GM19193 (cell line): ENCODE measurements at regions not wholly inside any gene's neighbourhood (a gene's known extent, or its start where the extent isn't known, plus 50 kb on each side); places are given as distances from the start of the nearest gene placed in this dataset.

Experiments
- POLR2A ChIP-seq: IDR thresholded peaks from 4 replicates; pipeline ENCODE4 v1.6.1; 2011; ENCODE audit not compliant: insufficient read depth, insufficient read length; ENCODE audit errors: extremely low read depth

DNA sequence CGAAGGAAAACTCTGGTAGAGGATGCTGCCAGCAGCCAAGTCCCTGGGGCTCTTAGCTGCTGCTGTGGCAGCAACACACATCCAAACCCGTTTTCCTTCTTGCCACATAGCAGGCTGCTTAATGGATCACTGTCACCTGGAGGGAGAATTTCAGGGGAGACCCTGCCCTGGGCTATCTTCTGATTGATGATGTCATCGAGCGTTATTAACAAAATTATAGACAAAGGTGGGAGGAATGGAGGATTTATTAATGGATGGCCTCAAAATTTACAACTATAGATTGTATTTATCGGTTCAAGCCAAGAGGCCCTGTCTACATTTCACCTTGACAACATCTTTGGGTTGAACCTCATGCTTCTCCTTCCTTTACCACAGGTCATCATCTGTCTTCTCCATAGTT, 120.8 kb upstream of the PZP start:
- no peak for TF ChIP-seq POLR2A

DNA sequence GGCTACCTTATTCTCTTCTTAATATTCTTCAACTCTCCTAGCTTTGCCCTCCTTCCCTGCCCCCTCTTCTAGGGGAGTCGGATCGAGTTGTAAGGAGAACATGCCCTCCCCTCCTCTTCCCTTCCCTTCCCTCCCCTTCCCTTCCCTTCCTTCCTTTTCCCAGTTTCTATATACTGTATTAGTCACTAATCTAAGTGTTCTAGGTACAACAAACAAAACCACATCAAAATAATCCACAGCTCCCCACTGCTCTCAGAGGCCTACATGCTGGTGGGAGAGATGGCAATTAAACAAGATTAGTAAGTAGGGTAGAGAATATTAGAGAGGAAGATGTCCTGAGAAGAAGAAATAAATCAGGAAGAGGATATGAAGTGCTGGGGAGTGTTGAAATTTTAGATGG, 119.9 kb upstream of the PZP start:
- no peak for TF ChIP-seq POLR2A

DNA sequence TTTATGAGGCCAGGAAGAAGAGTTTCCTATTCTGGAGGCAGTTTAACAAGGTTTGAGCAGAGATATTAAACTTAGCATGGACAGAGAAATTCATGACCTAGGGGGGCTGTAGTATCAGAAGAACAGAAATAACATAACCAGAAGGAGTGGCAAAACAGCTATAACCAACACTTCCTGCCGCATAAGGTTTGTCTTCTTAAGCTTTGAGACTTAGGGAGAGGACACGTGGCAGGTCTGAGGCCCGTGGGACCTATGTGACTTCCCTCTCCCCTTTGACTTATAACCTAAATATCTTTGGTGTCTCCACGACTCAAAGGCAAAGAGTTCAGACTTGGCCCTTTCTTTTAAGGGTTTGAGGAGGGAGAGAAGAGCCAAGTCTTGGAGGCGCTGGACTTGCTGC, 119.1 kb upstream of the PZP start:
- no peak for TF ChIP-seq POLR2A

DNA sequence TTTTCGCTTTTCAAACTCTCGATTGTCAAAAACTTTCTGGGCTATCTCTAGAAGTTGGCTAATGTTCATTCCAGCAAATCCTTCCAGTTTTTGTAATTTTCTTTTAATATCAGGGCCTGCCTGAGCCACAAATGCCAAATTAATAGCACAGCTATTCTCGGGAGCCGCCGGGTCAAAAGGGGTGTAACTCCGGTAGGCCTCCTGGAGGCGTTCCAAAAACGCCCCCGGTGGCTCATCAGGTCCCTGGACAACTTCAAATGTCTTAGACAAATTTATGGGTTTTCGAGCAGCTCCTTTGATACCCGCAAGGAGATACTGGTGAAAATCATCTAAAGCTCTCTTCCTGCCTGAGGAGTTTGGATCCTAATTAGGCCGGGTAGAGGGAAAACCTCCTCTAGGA, 117.9 kb upstream of the PZP start:
- TF ChIP-seq POLR2A: no peak

DNA sequence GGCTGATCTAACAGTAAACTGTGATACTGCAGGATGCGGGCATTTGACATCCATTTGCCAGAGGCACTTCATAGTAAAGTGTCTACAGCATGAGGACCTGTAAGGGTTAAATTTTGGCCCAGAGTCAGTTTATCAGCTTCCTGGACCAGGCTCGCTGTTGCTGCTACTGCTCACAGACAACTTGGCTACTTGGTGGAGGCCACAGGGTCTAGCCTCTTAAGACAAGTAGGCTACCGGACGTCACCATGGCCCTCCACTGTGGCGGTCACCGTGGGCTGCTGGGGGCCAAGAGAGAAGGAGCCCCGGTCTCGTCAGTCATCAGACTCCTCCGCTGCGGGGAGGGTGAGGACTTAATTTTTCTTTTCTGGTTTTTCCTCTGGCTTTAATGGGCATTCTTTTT, 117.3 kb upstream of the PZP start:
- TF ChIP-seq POLR2A: no peak

DNA sequence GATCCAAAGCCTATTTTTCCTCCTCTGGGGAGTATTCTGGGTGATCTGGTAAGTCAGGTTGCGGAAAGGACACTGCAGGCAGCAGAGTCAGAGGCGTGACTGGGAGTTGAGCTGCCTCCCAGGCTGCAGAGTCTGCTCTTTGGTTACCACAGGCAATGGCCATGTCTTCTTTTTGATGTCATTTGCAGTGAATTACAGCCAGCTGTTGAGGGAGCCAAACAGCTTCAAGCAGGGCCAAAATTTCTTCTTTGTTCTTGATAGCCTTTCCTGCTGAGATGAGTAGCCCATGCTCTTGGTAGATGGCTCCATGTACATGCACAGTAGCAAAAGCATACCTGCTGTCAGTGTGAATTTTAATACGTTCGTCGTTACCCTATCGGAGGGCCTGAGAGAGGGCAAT, 116.6 kb upstream of the PZP start:
- TF ChIP-seq POLR2A: no peak

DNA sequence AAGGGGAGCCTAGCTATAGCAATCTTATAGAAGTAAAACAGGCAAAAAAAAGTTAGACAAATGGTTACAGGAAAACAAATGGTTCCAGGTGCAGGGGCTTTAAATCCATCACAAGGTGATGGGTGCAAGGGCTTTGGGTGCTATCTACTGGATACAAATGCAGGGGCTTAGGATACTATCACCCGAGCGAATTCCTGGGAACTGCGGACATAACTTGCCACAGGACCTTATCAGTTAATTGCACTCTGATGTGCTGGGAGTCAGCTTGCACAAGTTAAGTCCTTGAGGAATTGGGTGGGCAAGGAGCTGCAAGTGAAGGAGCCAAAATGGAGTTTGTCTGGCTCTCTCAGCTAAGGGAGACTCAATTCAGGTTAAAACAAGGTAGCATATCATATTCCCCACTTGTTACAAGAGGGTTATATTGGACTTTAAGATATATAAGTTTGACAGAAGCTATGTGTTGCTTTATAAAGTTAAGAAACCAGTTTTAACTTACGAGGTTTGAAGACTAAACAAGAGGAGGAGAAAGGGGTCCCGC, 115.0 kb upstream of the PZP start:
- no peak for TF ChIP-seq POLR2A

DNA sequence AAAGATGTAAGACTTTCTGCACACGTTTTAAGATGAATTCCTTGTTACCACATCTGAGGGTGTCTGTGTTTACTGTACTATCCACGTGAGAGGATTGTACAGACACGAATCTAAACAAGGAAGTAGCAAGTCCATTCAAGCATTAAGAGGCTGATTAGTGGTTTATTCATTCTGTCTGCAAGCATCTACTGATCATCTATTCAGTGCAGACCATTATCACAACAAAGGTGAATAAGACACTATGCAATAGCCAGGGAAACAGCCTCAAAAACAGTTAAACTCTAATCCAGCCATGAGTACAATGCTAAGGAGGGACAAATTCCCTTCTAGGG, 111.6 kb upstream of the PZP start:
- no peak for TF ChIP-seq POLR2A

DNA sequence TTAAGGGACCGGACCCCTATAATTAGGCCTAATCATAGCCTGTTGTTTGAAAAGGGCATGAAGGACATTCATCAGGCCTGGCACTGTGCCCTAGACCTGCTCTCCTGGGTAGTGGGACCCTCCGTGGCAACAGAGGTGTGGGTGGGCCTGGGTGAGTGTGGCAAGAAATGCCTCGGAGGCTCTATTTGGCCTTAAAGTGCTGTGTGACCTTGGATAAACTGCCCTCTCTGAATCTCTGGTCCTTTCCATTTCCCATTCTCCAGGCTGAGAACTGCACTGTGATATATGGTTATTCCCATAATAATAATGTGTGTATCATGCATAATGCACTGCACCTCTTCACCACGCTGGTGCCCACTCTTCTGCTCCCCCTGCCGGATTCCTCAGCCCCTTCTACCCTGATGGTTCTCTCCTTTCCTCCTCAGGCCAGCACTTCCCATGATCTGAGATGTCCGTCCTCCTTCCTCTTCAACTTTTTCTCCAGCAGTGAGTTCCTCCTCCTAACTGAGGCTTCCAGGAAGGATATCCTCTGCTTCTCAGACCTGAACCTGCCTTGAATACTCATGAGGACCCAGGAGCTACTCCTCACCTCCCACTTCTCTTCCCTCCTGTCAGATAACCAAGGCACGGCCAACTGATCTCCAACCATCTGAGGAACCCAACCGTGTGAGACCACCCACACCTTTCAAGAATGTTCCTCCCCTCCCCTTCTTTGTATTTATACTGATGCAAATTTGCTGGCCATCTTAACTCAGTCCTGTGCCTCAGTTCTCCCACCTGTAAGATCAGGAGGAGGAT, 111.0 kb upstream of the PZP start:
- TF ChIP-seq POLR2A: no peak

DNA sequence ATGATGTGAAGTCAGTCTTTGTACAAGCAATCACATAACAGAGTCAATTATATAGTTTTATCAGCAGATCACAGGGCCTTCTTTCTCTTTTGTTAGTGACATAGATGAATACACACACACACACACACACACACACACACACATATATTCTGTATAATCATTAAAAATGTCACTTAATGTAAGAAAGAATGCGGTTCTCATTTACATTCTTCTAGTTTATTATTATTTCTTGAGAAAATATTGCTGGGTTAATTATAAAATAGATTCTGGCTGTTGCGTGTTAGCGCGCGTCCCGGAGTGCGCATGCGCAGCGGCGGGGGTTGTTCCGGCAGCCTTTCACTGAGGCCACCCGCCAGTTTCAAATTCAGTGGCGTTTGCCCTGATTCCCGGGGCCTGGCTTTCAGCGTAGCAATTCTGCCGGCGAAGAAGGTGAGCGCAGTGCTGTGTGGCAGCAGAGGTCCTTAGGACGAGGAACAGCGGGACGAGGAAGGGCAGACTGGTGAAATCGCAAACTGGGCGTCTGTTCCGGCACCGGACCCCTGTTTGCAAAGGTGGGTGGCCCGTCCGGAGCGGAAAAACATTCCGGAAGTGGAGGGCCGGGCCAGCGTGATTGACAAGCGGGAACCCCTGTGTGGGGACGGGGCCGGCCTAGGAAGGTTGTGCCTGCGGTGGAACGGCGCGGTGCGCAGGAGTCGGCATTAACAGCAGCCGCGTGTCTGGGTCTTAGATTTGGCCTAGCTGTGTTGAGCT, 75.3 kb upstream of the PZP start:
- TF ChIP-seq POLR2A: peak; percentile 53

DNA sequence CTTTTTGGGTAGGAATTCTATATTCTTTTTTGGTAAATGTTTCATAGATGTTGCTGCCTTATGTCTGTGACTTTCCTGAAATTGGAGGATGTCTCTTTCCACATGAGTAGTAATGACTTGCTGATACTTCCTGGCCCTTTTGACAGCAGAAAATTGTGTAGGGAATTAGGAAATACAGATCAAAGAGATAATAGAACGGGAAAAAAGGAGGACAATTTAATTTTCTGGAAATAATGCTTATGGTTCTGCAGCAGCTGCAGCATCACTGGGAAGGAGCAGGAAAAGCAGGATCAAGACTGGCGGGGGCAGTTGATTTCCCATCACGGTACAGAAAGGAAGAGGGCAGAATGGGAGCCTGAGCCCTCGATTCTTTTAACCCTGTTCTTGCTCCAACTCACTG, 68.8 kb upstream of the PZP start:
- no peak for TF ChIP-seq POLR2A

DNA sequence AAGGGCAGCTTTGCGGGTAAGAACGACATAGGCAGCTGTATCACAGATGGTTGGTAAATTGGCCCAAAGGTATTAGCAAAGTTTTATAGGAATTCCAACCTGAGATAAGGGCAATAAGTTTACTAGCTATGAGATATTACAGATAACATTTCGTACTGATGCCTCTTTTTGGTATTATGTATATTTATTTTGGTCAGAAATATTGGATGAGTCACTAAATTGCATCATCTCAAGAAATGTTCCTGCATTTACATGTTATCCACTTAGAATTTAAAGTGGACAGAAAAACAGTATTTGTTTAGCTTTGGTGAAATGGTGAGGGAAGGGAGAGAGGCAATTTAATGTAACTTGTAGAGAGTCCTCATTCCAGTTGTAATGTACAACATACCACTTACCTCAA, 65.1 kb upstream of the PZP start:
- TF ChIP-seq POLR2A: no peak

DNA sequence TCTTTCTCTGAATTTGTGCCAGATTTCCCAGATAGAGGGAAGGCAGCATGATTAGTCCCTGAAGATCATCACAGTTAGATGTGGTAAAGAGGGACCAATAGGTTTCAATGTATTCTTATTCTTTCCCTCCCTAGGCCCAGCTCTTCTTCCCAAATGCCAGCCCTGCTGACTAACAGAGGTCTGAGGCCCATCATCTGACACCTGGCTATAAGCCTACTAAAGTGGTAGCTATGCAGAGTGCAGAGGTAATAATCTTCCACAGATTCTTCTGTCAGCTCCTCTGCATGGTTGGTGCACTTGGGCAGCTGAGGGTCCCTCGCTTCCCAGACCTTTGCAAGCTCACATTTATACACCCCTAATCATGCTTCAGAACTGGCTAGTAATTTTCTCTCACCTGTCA, 63.7 kb upstream of the PZP start:
- no peak for TF ChIP-seq POLR2A

DNA sequence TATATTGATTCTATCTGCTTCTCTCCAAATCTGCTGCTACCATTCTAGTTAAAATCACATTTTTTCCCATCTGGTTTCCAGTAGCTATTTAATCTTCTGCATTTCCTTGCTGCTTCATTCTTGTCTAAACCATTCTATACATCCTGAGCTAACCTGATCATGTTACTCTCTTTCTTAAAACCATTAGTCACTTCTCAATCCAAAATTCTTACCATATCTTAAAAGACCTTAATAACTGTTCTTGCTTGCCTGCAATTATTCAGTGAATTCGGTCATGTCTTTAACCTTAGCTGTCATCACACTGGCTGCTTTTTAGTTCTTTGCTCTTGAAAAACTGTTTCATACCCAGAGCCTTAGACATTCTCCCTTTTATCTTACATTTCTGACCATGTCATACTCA, 56.4 kb upstream of the PZP start:
- TF ChIP-seq POLR2A: no peak

DNA sequence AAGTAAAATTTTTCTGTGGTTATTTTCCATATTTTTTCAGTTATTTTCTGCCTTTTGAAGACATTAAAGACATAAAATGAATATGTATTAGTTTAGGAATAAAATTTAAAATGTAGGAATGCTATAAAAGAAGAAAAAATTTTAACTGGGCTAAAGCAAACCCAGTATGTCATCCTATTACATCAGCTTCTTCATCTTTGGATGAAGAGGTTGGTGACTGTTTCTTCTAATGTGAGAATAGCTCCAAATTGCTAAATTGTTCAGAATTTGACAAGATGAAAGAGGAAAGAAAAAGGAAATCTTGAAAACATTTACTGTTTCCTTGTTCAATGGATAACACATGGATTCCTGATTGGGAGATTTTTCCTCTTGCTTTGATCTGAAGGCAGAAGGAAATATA, 52.7 kb upstream of the PZP start:
- no peak for TF ChIP-seq POLR2A

DNA sequence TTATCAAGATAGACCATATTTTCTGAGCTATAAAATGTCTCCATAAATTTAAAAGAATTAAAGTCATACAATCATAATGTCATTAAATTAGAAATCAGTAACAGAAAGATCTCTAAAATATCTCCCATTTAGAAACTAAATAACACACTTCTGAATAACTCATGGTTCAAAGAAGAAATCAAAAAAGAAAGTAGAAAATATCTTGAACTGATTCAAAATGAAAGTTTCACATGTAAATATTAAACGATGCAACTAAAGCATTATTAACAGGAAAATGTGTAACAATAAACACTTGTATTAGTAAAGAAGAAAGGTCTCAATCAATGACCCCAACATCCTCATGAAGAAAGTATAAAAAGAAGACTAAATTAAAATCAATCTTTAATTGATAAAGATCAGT, 50.5 kb upstream of the PZP start:
- TF ChIP-seq POLR2A: no peak
